Heart left ventricle (tissue), 16 donors: ENCODE measurements at regions not wholly inside any gene's neighbourhood (a gene's known extent, or its start where the extent isn't known, plus 50 kb on each side); places are given as distances from the start of the nearest gene placed in this dataset.

Experiments
- ATAC-seq, 4 donors: fragments of 200-7000 bp; cut with Tn5 transposase; one replicate each; pipeline ENCODE4 v1.9.1; 2020 to 2022; ENCODE audit warnings: moderate library complexity in 4 of 4, mild to moderate bottlenecking in 3 of 4, moderate number of reproducible peaks in 1 of 4
- DNase-seq, 5 donors: peaks; one replicate each; pipeline ENCODE4 v3.0.0-alpha.2; 2020
- H3K27ac ChIP-seq, 12 donors: fragments of 200-600 bp; sonication (generic) in 4 of 12; one replicate each; pipeline versions ENCODE4 v1.5.0 to v1.8.0; 2016 to 2022; ENCODE audit warnings: mild to moderate bottlenecking in 2 of 12
- H3K27me3 ChIP-seq, 9 donors: fragments of 200-600 bp; sonication (generic) in 2 of 9; one replicate each; pipeline versions ENCODE4 v1.5.1 to v1.8.0; 2016 to 2022; ENCODE audit warnings: mild to moderate bottlenecking in 3 of 9
- H3K36me3 ChIP-seq, 9 donors: fragments of 200-600 bp; sonication (generic) in 2 of 9; one replicate each; pipeline versions ENCODE4 v1.5.0 to v1.8.0; 2018 to 2022; ENCODE audit warnings: mild to moderate bottlenecking in 2 of 9
- H3K4me1 ChIP-seq, 12 donors: fragments of 200-600 bp; sonication (generic) in 4 of 12; one replicate each; pipeline versions ENCODE4 v1.5.0 to v1.8.0; 2016 to 2022; ENCODE audit warnings: mild to moderate bottlenecking in 3 of 12
- H3K4me3 ChIP-seq, 12 donors: fragments of 200-600 bp; sonication (generic) in 4 of 12; one replicate each; pipeline versions ENCODE4 v1.5.0 to v1.8.0; 2017 to 2022; ENCODE audit warnings: mild to moderate bottlenecking in 9 of 12, moderate library complexity in 4 of 12
- H3K9me3 ChIP-seq, 12 donors: fragments of 200-600 bp; sonication (generic) in 4 of 12; one replicate each; pipeline versions ENCODE4 v1.5.0 to v1.8.0; 2016 to 2022; ENCODE audit warnings: mild to moderate bottlenecking in 1 of 12
- POLR2A ChIP-seq, 2 donors: fragments of 450-650 bp; IDR thresholded peaks; one replicate each; pipeline ENCODE4 v1.6.1; 2017; ENCODE audit warnings: antibody characterized with exemption in 2 of 2, mild to moderate bottlenecking in 2 of 2, moderate library complexity in 2 of 2
- WGBS, 4 donors: extraction: QIAGEN DNeasy Blood & Tissue Kit in 2 of 4; methylation state at CpG; one replicate each; pipeline versions ENCODE4 v1.1.5 to v1.1.7; 2013 to 2018; 5-methylcytosine and 5-hydroxymethylcytosine counted together
- intact Hi-C, 10 donors: fragments of 100-400 bp; cut with DNase I; formaldehyde crosslinking; loops; one replicate each; pipeline versions ENCODE4 v1.11.1 to v1.14.2; 2022
- TF ChIP-seq, protein P1 (sequence below), 12 donors: fragments of 200-600 bp; sonication (generic) in 4 of 12; IDR thresholded peaks; one replicate each; pipeline versions ENCODE4 v1.5.0 to v1.8.0; 2018 to 2022; ENCODE audit warnings: antibody characterized with exemption in 12 of 12, mild to moderate bottlenecking in 5 of 12
- donor health status: ischemic (EF 13 %, LVEDD 7.1; RV severe dilation, severe dysfunction).
- donor health status: healthy with polysubstance abuse.
- donor health status: DM: no; HTN: yes; CAD: no.
- donor health status: DM: no; HTN: no; CAD: no.
- donor health status: ischemic (EF 25% LVEDD 6.9; RV normal size, moderate dysfunction).
- donor health status: ischemic (EF 25% LVEDD 5.7; RV mildly dilated, moderate dysfunction).
- donor health status: healthy.
- donor health status: DM: yes; HTN: yes; CAD: no.
- donor health status: ischemic (EF 35%, LVEDD 5.7; RV mildly dilated, moderate dysfunction).
- donor health status: nonischemic (EF 11% LVEDD 7.7; RV severe dilation, severe dysfunction).
- donor health status: DM: yes; HTN: yes; CAD: no.
- donor health status: PGD.
- donor health status: ischemic (EF 29% LVEDD 5.4; RV normal size, mild dysfunction).
- donor health status: nonischemic (EF 23%, LVEDD 6.1; RV moderate dilation, normal function).

DNA sequence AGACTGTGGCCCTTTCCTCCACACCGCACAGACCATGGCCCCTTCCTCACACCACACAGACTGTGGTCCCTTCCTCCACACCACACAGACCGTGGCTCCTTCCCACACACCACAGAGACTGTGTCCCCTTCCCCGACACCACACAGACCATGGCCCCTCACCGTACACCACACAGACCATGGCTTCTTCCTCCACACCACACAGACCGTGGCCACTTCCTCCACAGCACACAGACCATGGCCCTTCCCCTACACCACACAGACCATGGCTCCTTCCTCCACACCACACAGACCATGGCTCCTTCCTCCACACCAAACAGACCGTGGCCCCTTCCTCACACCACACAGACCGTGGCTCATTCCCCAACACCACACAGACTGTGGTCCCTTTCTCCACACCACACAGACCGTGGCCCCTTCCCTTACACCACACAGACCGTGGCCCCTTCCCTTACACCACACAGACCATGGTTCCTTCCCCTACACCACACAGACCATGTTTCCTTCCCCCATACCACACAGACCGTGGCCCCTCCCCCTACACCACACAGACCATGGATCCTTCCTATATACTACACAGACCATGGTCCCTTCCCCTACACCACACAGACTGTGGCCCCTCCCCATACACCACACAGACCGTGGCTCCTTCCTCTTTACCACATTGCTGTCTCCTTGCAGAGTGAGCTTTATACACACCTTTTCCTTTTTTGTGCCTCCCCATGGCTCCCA, 297.5 kb upstream of the FOXF1 start:
- peaks cover 0 to 4% (median 0%) of the 10 kb centered on the region in 12 donors for H3K9me3 ChIP-seq
- intact Hi-C loops, result no loop called here
- no peak for TF ChIP-seq POLR2A (IDR thresholded peaks at IDR 0.05)
- TF ChIP-seq, protein P1, sequence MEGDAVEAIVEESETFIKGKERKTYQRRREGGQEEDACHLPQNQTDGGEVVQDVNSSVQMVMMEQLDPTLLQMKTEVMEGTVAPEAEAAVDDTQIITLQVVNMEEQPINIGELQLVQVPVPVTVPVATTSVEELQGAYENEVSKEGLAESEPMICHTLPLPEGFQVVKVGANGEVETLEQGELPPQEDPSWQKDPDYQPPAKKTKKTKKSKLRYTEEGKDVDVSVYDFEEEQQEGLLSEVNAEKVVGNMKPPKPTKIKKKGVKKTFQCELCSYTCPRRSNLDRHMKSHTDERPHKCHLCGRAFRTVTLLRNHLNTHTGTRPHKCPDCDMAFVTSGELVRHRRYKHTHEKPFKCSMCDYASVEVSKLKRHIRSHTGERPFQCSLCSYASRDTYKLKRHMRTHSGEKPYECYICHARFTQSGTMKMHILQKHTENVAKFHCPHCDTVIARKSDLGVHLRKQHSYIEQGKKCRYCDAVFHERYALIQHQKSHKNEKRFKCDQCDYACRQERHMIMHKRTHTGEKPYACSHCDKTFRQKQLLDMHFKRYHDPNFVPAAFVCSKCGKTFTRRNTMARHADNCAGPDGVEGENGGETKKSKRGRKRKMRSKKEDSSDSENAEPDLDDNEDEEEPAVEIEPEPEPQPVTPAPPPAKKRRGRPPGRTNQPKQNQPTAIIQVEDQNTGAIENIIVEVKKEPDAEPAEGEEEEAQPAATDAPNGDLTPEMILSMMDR (IDR thresholded peaks at IDR 0.05), result no peak
- ATAC-seq (peak in 1 of 4 donors; percentile 25), DNase-seq (no peak)
- no peak overlapping the region for H3K4me3 ChIP-seq
- no peaks in the 10 kb centered on the region for H3K36me3 ChIP-seq
- 86 to 92% (median 87%) methylated on average over 11 of the region's 11 CpGs for WGBS, 4 donors
- H3K27me3 ChIP-seq, result peaks cover 0 to 12% (median 0%) of the 10 kb centered on the region in 9 donors
- peaks cover 0 to 15% (median 4%) of the 10 kb centered on the region in 12 donors for H3K4me1 ChIP-seq
- no peak overlapping the region for H3K27ac ChIP-seq

DNA sequence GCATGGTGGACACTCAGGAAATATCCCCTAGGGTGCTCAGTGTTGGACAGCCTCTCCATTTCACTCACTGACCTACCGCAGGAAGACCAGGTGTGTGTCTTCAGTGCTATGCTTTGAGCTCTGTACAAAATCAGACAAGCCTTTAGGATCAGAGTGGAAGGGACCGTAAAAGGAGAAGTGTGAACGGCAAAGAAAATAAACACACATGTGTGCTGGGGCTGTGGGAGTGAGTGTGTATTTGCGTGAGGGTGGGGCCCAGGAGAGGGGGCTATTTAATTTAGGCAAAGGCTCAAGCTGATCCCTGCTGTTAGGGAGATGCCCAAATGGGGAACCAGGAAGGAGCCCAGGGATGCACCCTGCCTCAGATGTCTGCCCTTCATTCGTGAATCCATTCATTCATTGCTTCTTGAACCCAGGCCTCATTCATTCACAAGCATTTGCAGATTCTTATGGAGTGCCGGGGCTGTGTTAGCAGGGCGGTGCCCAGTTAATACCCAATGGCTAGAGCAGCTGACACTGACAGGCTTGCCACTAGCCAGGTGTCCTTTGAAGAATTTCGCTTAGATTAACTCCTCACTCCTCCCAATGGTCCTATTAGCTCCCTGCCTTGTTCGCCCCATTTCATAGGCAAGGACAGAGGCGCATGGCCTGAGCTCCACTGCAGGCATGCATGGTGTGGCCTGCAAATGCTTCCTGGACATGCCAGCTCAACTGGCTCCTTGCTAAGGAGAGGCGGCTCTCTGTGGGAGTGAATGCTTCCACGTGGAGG, 296.7 kb upstream of the FOXF1 start:
- no peak for ATAC-seq
- Histone ChIP-seq H3K4me3 (no peak overlapping the region), H3K27ac (peak overlapping the region in 2 of 12 donors; percentile 28 to 57), H3K36me3 (no peaks in the 10 kb centered on the region), H3K4me1 (peaks cover 0 to 15% (median 4%) of the 10 kb centered on the region in 12 donors), H3K27me3 (peaks cover 0 to 12% (median 0%) of the 10 kb centered on the region in 9 donors), H3K9me3 (peaks cover 0 to 4% (median 0%) of the 10 kb centered on the region in 12 donors)
- no peak for DNase-seq
- intact Hi-C loops, result no loop called here
- TF ChIP-seq POLR2A (IDR thresholded peaks at IDR 0.05), result no peak
- TF ChIP-seq, protein P1 (IDR thresholded peaks at IDR 0.05), result no peak
- WGBS, 4 donors, result 80 to 90% (median 85%) methylated on average over 10 to 12 of the region's 12 CpGs

DNA sequence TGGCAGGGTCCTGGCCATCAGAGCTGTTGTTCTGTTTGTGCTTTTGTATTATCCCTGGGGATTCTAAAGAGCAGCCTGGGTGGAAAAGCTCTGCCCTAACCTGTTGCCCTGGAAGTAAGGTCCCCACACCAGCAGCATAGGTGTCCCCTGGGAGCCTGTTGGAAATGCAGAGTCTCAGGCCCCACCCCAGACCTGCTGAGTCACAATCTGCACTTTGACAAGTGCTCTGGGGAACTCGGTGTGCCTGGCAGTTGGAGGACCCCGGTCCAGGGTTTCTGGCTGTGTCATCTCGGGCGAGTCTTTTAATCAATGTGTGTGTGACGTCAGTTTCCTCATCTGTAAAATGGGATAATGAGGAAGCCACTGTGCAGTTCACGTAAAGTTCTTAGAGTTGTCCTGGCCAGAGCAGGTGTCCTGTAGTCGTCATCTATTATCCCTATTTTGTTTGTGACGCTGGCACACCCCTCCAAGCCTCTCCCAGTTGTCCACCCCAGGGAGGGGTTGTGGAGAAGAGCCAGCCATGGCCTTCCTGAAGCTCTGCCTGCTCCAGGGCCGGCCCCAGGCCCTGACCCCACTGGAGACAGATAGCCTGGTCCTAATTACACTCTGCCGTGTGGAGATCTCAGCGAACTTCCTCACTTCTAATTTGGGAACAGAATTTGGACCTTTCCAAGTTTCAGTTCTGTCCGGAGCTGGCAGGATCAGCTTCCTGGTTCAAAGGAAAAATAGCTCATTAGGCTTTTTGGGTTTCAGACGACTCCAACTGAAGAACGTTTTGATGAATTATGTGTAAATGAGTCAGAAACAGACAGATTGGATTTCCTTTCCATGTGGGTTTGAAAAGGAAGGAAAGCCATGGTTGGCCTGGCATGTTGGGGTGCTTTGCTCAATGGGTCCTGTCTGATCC, 295.7 kb upstream of the FOXF1 start:
- Histone ChIP-seq H3K4me3 (no peak overlapping the region), H3K27me3 (peaks cover 0 to 12% (median 2%) of the 10 kb centered on the region in 9 donors), H3K4me1 (peaks cover 0 to 15% (median 4%) of the 10 kb centered on the region in 12 donors), H3K9me3 (peaks cover 0 to 4% (median 0%) of the 10 kb centered on the region in 12 donors), H3K36me3 (no peaks in the 10 kb centered on the region), H3K27ac (peak overlapping the region in 6 of 12 donors; percentile 2 to 64 (median 30))
- intact Hi-C loops, result no loop called here
- peak in 4 of 5 donors; percentile 21 to 43 (median 35) for DNase-seq
- TF ChIP-seq POLR2A (IDR thresholded peaks at IDR 0.05), result no peak
- TF ChIP-seq, protein P1 (IDR thresholded peaks at IDR 0.05), result no peak
- ATAC-seq, result peak in 3 of 4 donors; percentile 49 to 92 (median 52)
- 41 to 57% (median 49%) methylated on average over 13 to 14 of the region's 14 CpGs for WGBS, 4 donors
